MM.1S (cell line): ENCODE measurements at regions not wholly inside any gene's neighbourhood (a gene's known extent, or its start where the extent isn't known, plus 50 kb on each side); places are given as distances from the start of the nearest gene placed in this dataset.

Experiments used
- DNase-seq: peaks from one replicate; pipeline ENCODE4 v3.0.0-alpha.2; 2015
- H2AFZ ChIP-seq: fragments of 300-600 bp; sonication (generic); 2 replicates; pipeline ENCODE4 v1.6.0; 2016; ENCODE audit warnings: antibody characterized with exemption, low read length
- H3F3A ChIP-seq: fragments of 300-600 bp; sonication (generic); 2 replicates; pipeline ENCODE4 v1.6.1; 2016; ENCODE audit warnings: mild to moderate bottlenecking, antibody characterized with exemption, low read length, moderate library complexity, mixed read lengths; ENCODE audit not compliant: insufficient read depth
- H3K27ac ChIP-seq: fragments of 300-600 bp; sonication (generic); 2 replicates; pipeline ENCODE4 v1.5.1; 2016; ENCODE audit warnings: mild to moderate bottlenecking, low read length
- H3K27me3 ChIP-seq: fragments of 300-600 bp; sonication (generic); replicated peaks from 2 replicates; pipeline ENCODE4 v1.6.0; 2016; ENCODE audit warnings: low read length; ENCODE audit not compliant: insufficient read depth
- H3K36me3 ChIP-seq: fragments of 300-600 bp; sonication (generic); replicated peaks from 2 replicates; pipeline ENCODE4 v1.6.1; 2016; ENCODE audit warnings: mild to moderate bottlenecking, low read length, mixed read lengths; ENCODE audit not compliant: insufficient read depth
- H3K4me1 ChIP-seq: fragments of 300-600 bp; sonication (generic); 2 replicates; pipeline ENCODE4 v1.6.1; 2016; ENCODE audit warnings: low read length, mixed read lengths
- H3K4me2 ChIP-seq: fragments of 300-600 bp; sonication (generic); 2 replicates; pipeline ENCODE4 v1.6.0; 2016; ENCODE audit warnings: low read depth, low read length
- H3K4me3 ChIP-seq: fragments of 300-600 bp; sonication (generic); 2 replicates; pipeline ENCODE4 v1.5.1; 2016; ENCODE audit warnings: low read length, mixed read lengths
- H3K79me2 ChIP-seq: fragments of 300-600 bp; sonication (generic); 2 replicates; pipeline ENCODE4 v1.6.1; 2016; ENCODE audit warnings: mixed run types, low read length, mixed read lengths
- H3K9ac ChIP-seq: fragments of 300-600 bp; sonication (generic); 2 replicates; pipeline ENCODE4 v1.6.1; 2016; ENCODE audit warnings: low read length, mixed read lengths
- H3K9me2 ChIP-seq: fragments of 300-600 bp; sonication (generic); replicated peaks from 2 replicates; pipeline ENCODE4 v1.6.1; 2016; ENCODE audit warnings: mild to moderate bottlenecking, low read length, mixed read lengths; ENCODE audit not compliant: insufficient read depth
- H3K9me3 ChIP-seq: fragments of 300-600 bp; sonication (generic); replicated peaks from 2 replicates; pipeline ENCODE4 v1.6.1; 2016; ENCODE audit warnings: mild to moderate bottlenecking, low read length, mixed read lengths; ENCODE audit not compliant: insufficient read depth
- H4K20me1 ChIP-seq: fragments of 300-600 bp; sonication (generic); 2 replicates; pipeline ENCODE4 v1.6.1; 2016; ENCODE audit warnings: mild to moderate bottlenecking, low read length, moderate library complexity, mixed read lengths; ENCODE audit not compliant: insufficient read depth
- CTCF ChIP-seq: fragments of 300-600 bp; sonication (generic); IDR thresholded peaks from 2 replicates; pipeline ENCODE4 v1.5.1; 2016; ENCODE audit warnings: antibody characterized with exemption, low read length, mixed read lengths
- EZH2 ChIP-seq: fragments of 300-600 bp; sonication (generic); optimal IDR thresholded peaks from 2 replicates; pipeline ENCODE3; 2017; ENCODE audit warnings: low read depth, mild to moderate bottlenecking, antibody characterized with exemption, low read length, mixed read lengths
- EZH2phosphoT487 ChIP-seq: fragments of 300-600 bp; sonication (generic); IDR thresholded peaks from 2 replicates; pipeline ENCODE4 v1.6.1; 2018; ENCODE audit warnings: antibody characterized with exemption, low read length

GRCh38 chr18:44096016-44096415 lies 584.7 kb upstream of the SETBP1 start:
- Histone ChIP-seq H2AFZ (no peak overlapping the region), H3F3A (no peaks in the 10 kb centered on the region), H3K27me3 (no peaks in the 10 kb centered on the region), H3K4me1 (no peaks in the 10 kb centered on the region), H3K79me2 (no peaks in the 10 kb centered on the region), H3K27ac (no peak overlapping the region), H3K4me2 (no peak overlapping the region), H4K20me1 (no peaks in the 10 kb centered on the region), H3K9me2 (no peaks in the 10 kb centered on the region), H3K9me3 (no peaks in the 10 kb centered on the region), H3K4me3 (no peak overlapping the region), H3K9ac (no peak overlapping the region), H3K36me3 (no peaks in the 10 kb centered on the region)
- TF ChIP-seq EZH2 (no peak), CTCF (no peak)
- DNase-seq, result no peak

GRCh38 chr18:44098551-44099098 lies 582.1 kb upstream of the SETBP1 start:
- H3K9me3 ChIP-seq, result no peaks in the 10 kb centered on the region
- no peaks in the 10 kb centered on the region for H3K4me1 ChIP-seq
- no peak overlapping the region for H3K4me3 ChIP-seq
- H2AFZ ChIP-seq, result 0 out of 2 replicates have a peak overlapping the region, but pooled peaks have one; percentile 7
- DNase-seq, result peak; percentile 24
- H3K27me3 ChIP-seq, result no peaks in the 10 kb centered on the region
- H3K9me2 ChIP-seq, result no peaks in the 10 kb centered on the region
- H3K4me2 ChIP-seq, result peak overlapping the region; percentile 30; the same call in 1 of the 2 replicates
- no peaks in the 10 kb centered on the region for H3K36me3 ChIP-seq
- no peak overlapping the region for H3K9ac ChIP-seq
- no peaks in the 10 kb centered on the region for H3F3A ChIP-seq
- H4K20me1 ChIP-seq, result no peaks in the 10 kb centered on the region
- no peaks in the 10 kb centered on the region for H3K79me2 ChIP-seq
- TF ChIP-seq CTCF (peak; percentile 56), EZH2 (no peak)
- H3K27ac ChIP-seq, result no peak overlapping the region

GRCh38 chr18:44107187-44107586 lies 573.5 kb upstream of the SETBP1 start:
- no peaks in the 10 kb centered on the region for H3K79me2 ChIP-seq
- TF ChIP-seq EZH2 (no peak), CTCF (no peak), EZH2phosphoT487 (no peak)
- H3K27me3 ChIP-seq, result no peaks in the 10 kb centered on the region
- no peaks in the 10 kb centered on the region for H3K36me3 ChIP-seq
- no peak overlapping the region for H3K27ac ChIP-seq
- no peak overlapping the region for H2AFZ ChIP-seq
- DNase-seq, result no peak
- H3K4me1 ChIP-seq, result no peaks in the 10 kb centered on the region
- H4K20me1 ChIP-seq, result no peaks in the 10 kb centered on the region
- no peak overlapping the region for H3K9ac ChIP-seq
- H3K9me3 ChIP-seq, result no peaks in the 10 kb centered on the region
- H3F3A ChIP-seq, result no peaks in the 10 kb centered on the region
- H3K4me2 ChIP-seq, result no peak overlapping the region
- H3K4me3 ChIP-seq, result no peak overlapping the region
- H3K9me2 ChIP-seq, result no peaks in the 10 kb centered on the region
